IPS-20b (cell line): ENCODE measurements at regions not wholly inside any gene's neighbourhood (a gene's known extent, or its start where the extent isn't known, plus 50 kb on each side); places are given as distances from the start of the nearest gene placed in this dataset.

Experiments used
- H3K27ac ChIP-seq: one replicate; pipeline ENCODE4 v1.5.1; 2013; ENCODE audit warnings: low read length
- H3K27me3 ChIP-seq: 2 replicates; pipeline ENCODE4 v1.6.1; 2013; ENCODE audit warnings: mild to moderate bottlenecking, low read length, inconsistent platforms; ENCODE audit not compliant: insufficient read depth
- H3K36me3 ChIP-seq: 2 replicates; pipeline ENCODE4 v1.6.1; 2013; ENCODE audit warnings: low read depth, mild to moderate bottlenecking, inconsistent platforms, low read length, moderate library complexity; ENCODE audit not compliant: insufficient read depth
- H3K4me1 ChIP-seq: 2 replicates; pipeline ENCODE4 v1.6.1; 2013; ENCODE audit warnings: mild to moderate bottlenecking, control low read depth, inconsistent platforms, low read length, moderate library complexity; ENCODE audit not compliant: insufficient read depth
- H3K4me3 ChIP-seq: 2 replicates; pipeline ENCODE4 v1.5.1; 2013; ENCODE audit warnings: mild to moderate bottlenecking, low read length, inconsistent platforms
- H3K9ac ChIP-seq: 2 replicates; pipeline ENCODE4 v1.6.1; 2013; ENCODE audit warnings: low read depth, mild to moderate bottlenecking, inconsistent platforms, low read length, moderate library complexity
- H3K9me3 ChIP-seq: 2 replicates; pipeline ENCODE4 v1.6.1; 2013; ENCODE audit warnings: mild to moderate bottlenecking, low read depth, low read length, inconsistent platforms; ENCODE audit not compliant: insufficient read depth

GRCh38 chr2:30346471-30347169, 100.4 kb upstream of the LCLAT1 start:
- Histone ChIP-seq H3K27me3 (no peaks in the 10 kb centered on the region), H3K4me1 (peaks cover 3% of the 10 kb centered on the region; the same call in 1 of the 2 replicates), H3K9ac (peak overlapping the region; percentile 59; the same call in 1 of the 2 replicates)

GRCh38 chr2:30348825-30349224, 98.2 kb upstream of the LCLAT1 start:
- H3K27ac ChIP-seq = no peak overlapping the region
- H3K36me3 ChIP-seq = no peaks in the 10 kb centered on the region
- no peaks in the 10 kb centered on the region for H3K27me3 ChIP-seq
- peaks cover 3% of the 10 kb centered on the region; the same call in 1 of the 2 replicates for H3K4me1 ChIP-seq
- H3K4me3 ChIP-seq = no peak overlapping the region
- no peak overlapping the region for H3K9ac ChIP-seq
- H3K9me3 ChIP-seq = peaks cover 7% of the 10 kb centered on the region

More at GRCh38 chr2:30346471-30347169, 100.4 kb upstream of the LCLAT1 start:
- H3K36me3 ChIP-seq = no peaks in the 10 kb centered on the region
- peak overlapping the region; percentile 51; the same call in 1 of the 2 replicates for H3K4me3 ChIP-seq
- no peak overlapping the region for H3K27ac ChIP-seq
- peaks cover 26% of the 10 kb centered on the region for H3K9me3 ChIP-seq

- no peaks in the 10 kb centered on the region for H3K36me3 ChIP-seq
- no peak overlapping the region for H3K27ac ChIP-seq
- no peak overlapping the region for H3K9ac ChIP-seq
- no peaks in the 10 kb centered on the region for H3K27me3 ChIP-seq
- H3K4me1 ChIP-seq = peaks cover 3% of the 10 kb centered on the region; the same call in 1 of the 2 replicates
- H3K9me3 ChIP-seq = no peaks in the 10 kb centered on the region
- no peak overlapping the region for H3K4me3 ChIP-seq
Measured at GRCh38 chr2:30349691-30350090, 97.4 kb upstream of the LCLAT1 start.

GRCh38 chr2:30351116-30351515, 95.9 kb upstream of the LCLAT1 start:
- H3K27ac ChIP-seq = no peak overlapping the region
- no peaks in the 10 kb centered on the region for H3K36me3 ChIP-seq
- peaks cover 2% of the 10 kb centered on the region; the same call in 1 of the 2 replicates for H3K4me1 ChIP-seq
- H3K9ac ChIP-seq = no peak overlapping the region
- no peak overlapping the region for H3K4me3 ChIP-seq
- H3K9me3 ChIP-seq = no peaks in the 10 kb centered on the region
- no peaks in the 10 kb centered on the region for H3K27me3 ChIP-seq

GRCh38 chr2:30351949-30352348, 95.1 kb upstream of the LCLAT1 start:
- Histone ChIP-seq H3K9ac (no peak overlapping the region), H3K4me3 (no peak overlapping the region), H3K27me3 (no peaks in the 10 kb centered on the region), H3K36me3 (no peaks in the 10 kb centered on the region), H3K9me3 (no peaks in the 10 kb centered on the region), H3K4me1 (no peaks in the 10 kb centered on the region), H3K27ac (no peak overlapping the region)

GRCh38 chr2:30354150-30354549, 92.9 kb upstream of the LCLAT1 start:
- H3K4me1 ChIP-seq = no peaks in the 10 kb centered on the region
- no peak overlapping the region for H3K27ac ChIP-seq
- no peak overlapping the region for H3K4me3 ChIP-seq
- H3K9me3 ChIP-seq = no peaks in the 10 kb centered on the region
- no peak overlapping the region for H3K9ac ChIP-seq
- no peaks in the 10 kb centered on the region for H3K36me3 ChIP-seq
- no peaks in the 10 kb centered on the region for H3K27me3 ChIP-seq

- no peaks in the 10 kb centered on the region for H3K9me3 ChIP-seq
- no peak overlapping the region for H3K9ac ChIP-seq
- no peak overlapping the region for H3K4me3 ChIP-seq
- H3K4me1 ChIP-seq = no peaks in the 10 kb centered on the region
- H3K36me3 ChIP-seq = no peaks in the 10 kb centered on the region
- H3K27ac ChIP-seq = no peak overlapping the region
- H3K27me3 ChIP-seq = no peaks in the 10 kb centered on the region
Measured at GRCh38 chr2:30354621-30355020, 92.4 kb upstream of the LCLAT1 start.

GRCh38 chr2:30355306-30355705, 91.7 kb upstream of the LCLAT1 start:
- Histone ChIP-seq H3K4me3 (no peak overlapping the region), H3K36me3 (no peaks in the 10 kb centered on the region)

GRCh38 chr2:30356071-30356470, 91.0 kb upstream of the LCLAT1 start:
- H3K27ac ChIP-seq = no peak overlapping the region
- H3K27me3 ChIP-seq = no peaks in the 10 kb centered on the region
- H3K9ac ChIP-seq = no peak overlapping the region
- H3K9me3 ChIP-seq = no peaks in the 10 kb centered on the region
- H3K4me1 ChIP-seq = no peaks in the 10 kb centered on the region
- H3K36me3 ChIP-seq = no peaks in the 10 kb centered on the region
- no peak overlapping the region for H3K4me3 ChIP-seq

More at GRCh38 chr2:30355306-30355705, 91.7 kb upstream of the LCLAT1 start:
- Histone ChIP-seq H3K4me1 (no peaks in the 10 kb centered on the region), H3K9ac (no peak overlapping the region), H3K9me3 (no peaks in the 10 kb centered on the region), H3K27ac (no peak overlapping the region), H3K27me3 (no peaks in the 10 kb centered on the region)

GRCh38 chr2:30356776-30357175, 90.3 kb upstream of the LCLAT1 start:
- H3K4me3 ChIP-seq = no peak overlapping the region
- H3K36me3 ChIP-seq = no peaks in the 10 kb centered on the region
- no peaks in the 10 kb centered on the region for H3K9me3 ChIP-seq
- H3K4me1 ChIP-seq = no peaks in the 10 kb centered on the region
- peaks cover 1% of the 10 kb centered on the region; the same call in 1 of the 2 replicates for H3K27me3 ChIP-seq
- no peak overlapping the region for H3K9ac ChIP-seq
- no peak overlapping the region for H3K27ac ChIP-seq

- Histone ChIP-seq H3K4me1 (no peaks in the 10 kb centered on the region), H3K27me3 (peaks cover 7% of the 10 kb centered on the region; the same call in 1 of the 2 replicates), H3K9me3 (no peaks in the 10 kb centered on the region), H3K4me3 (no peak overlapping the region), H3K9ac (no peak overlapping the region), H3K36me3 (no peaks in the 10 kb centered on the region), H3K27ac (no peak overlapping the region)
Measured at GRCh38 chr2:30358351-30358750, 88.7 kb upstream of the LCLAT1 start.

GRCh38 chr2:30358842-30359241, 88.2 kb upstream of the LCLAT1 start:
- Histone ChIP-seq H3K4me1 (no peaks in the 10 kb centered on the region), H3K36me3 (no peaks in the 10 kb centered on the region), H3K4me3 (no peak overlapping the region), H3K9ac (no peak overlapping the region), H3K27ac (no peak overlapping the region), H3K27me3 (peaks cover 7% of the 10 kb centered on the region; the same call in 1 of the 2 replicates), H3K9me3 (no peaks in the 10 kb centered on the region)
